ENCODE measurements at regions not wholly inside any gene's neighbourhood (a gene's known extent, or its start where the extent isn't known, plus 50 kb on each side); places are given as distances from the start of the nearest gene placed in this dataset.

GRCh38 chrX:9260603-9261002 lies 204.3 kb upstream of the TBL1X start:
- Histone ChIP-seq H3K4me3 (ENCODE audit: low read depth, low read length) (no peak overlapping the region), H3K9me3 (ENCODE audit: control insufficient read depth, insufficient read depth, low read depth, low read length) (no peaks in the 10 kb centered on the region), H3K27ac (ENCODE audit: extremely low read depth, low read depth, low read length) (no peak overlapping the region), H3K4me1 (ENCODE audit: control insufficient read depth, insufficient read depth, low read length) (no peaks in the 10 kb centered on the region), H3K36me3 (ENCODE audit: control insufficient read depth in 2 of 2, insufficient read depth in 1 of 2, low read length in 2 of 2) (no peaks in the 10 kb centered on the region)
- POLR2A ChIA-PET, result no interaction called here
- TF ChIP-seq ELK4 (IDR thresholded peaks at IDR 0.05; ENCODE audit: borderline replicate concordance, low read depth, low read length), result no peak
- no peak for TF ChIP-seq PRDM1 (tag by site-specific recombination; IDR thresholded peaks at IDR 0.05)
- TF ChIP-seq ZNF423 (tag by site-specific recombination; IDR thresholded peaks at IDR 0.05), result no peak
- no peak for TF ChIP-seq YY1 (tag by site-specific recombination; IDR thresholded peaks at IDR 0.05)
- TF ChIP-seq KLF16 (tag by site-specific recombination; IDR thresholded peaks at IDR 0.05), result no peak
- no peak for TF ChIP-seq ZNF626 (tag by site-specific recombination; IDR thresholded peaks at IDR 0.05)
- no peak for TF ChIP-seq GLIS1 (tag by site-specific recombination; IDR thresholded peaks at IDR 0.05)
- TF ChIP-seq ZNF707 (tag by site-specific recombination; IDR thresholded peaks at IDR 0.05), result no peak
- no peak for TF ChIP-seq ZNF449 (tag by site-specific recombination; IDR thresholded peaks at IDR 0.05)
- no peak for TF ChIP-seq ZNF791 (tag by site-specific recombination; IDR thresholded peaks at IDR 0.05)
- TF ChIP-seq ZNF302 (tag by site-specific recombination; IDR thresholded peaks at IDR 0.05; ENCODE audit: low read depth), result no peak
- TF ChIP-seq ZNF155 (tag by site-specific recombination; IDR thresholded peaks at IDR 0.05), result no peak
- no peak for TF ChIP-seq ZNF26 (tag by site-specific recombination; IDR thresholded peaks at IDR 0.05)
- no peak for TF ChIP-seq IKZF3 (tag by site-specific recombination; IDR thresholded peaks at IDR 0.05)
- no peak for TF ChIP-seq SCRT1 (tag by site-specific recombination; IDR thresholded peaks at IDR 0.05; ENCODE audit: borderline replicate concordance)
- no peak for TF ChIP-seq ZNF175 (tag by site-specific recombination; IDR thresholded peaks at IDR 0.05)
- TF ChIP-seq SP3 (tag by site-specific recombination; IDR thresholded peaks at IDR 0.05), result no peak
- CTCF ChIA-PET, result no interaction called here

- no peaks in the 10 kb centered on the region for H3K4me1 ChIP-seq (ENCODE audit: control insufficient read depth, insufficient read depth, low read length)
- no peak overlapping the region for H3K27ac ChIP-seq (ENCODE audit: extremely low read depth, low read depth, low read length)
- no peaks in the 10 kb centered on the region for H3K9me3 ChIP-seq (ENCODE audit: control insufficient read depth, insufficient read depth, low read depth, low read length)
- ChIA-PET POLR2A (no interaction called here), CTCF (no interaction called here)
- no peaks in the 10 kb centered on the region for H3K36me3 ChIP-seq (ENCODE audit: control insufficient read depth in 2 of 2, insufficient read depth in 1 of 2, low read length in 2 of 2)
- H3K4me3 ChIP-seq (ENCODE audit: low read depth, low read length), result no peak overlapping the region
- TF ChIP-seq ZNF654 (tag by site-specific recombination; IDR thresholded peaks at IDR 0.05; ENCODE audit: low read depth) (no peak), ZNF610 (tag by site-specific recombination; IDR thresholded peaks at IDR 0.05; ENCODE audit: borderline replicate concordance) (no peak), ZNF560 (tag by site-specific recombination; IDR thresholded peaks at IDR 0.05; ENCODE audit: borderline replicate concordance) (no peak), PRDM2 (tag by site-specific recombination; IDR thresholded peaks at IDR 0.05; ENCODE audit: borderline replicate concordance) (no peak), ZNF24 (tag by site-specific recombination; IDR thresholded peaks at IDR 0.05) (no peak)
Measured at GRCh38 chrX:9267415-9267814, 197.4 kb upstream of the TBL1X start.
